Erythroblast (primary cell): ENCODE measurements at regions not wholly inside any gene's neighbourhood (a gene's known extent, or its start where the extent isn't known, plus 50 kb on each side); places are given as distances from the start of the nearest gene placed in this dataset.

ENCODE experiments used
- GATA1 ChIP-seq: IDR thresholded peaks from 2 replicates; pipeline ENCODE4 v1.6.1; 2011; ENCODE audit warnings: low read depth, mild to moderate bottlenecking, control low read depth, low read length, moderate library complexity
- POLR2A ChIP-seq: IDR thresholded peaks from 2 replicates; pipeline ENCODE4 v1.6.1; 2011; ENCODE audit warnings: mild to moderate bottlenecking, low read length

- TF ChIP-seq POLR2A (no peak), GATA1 (no peak)
Measured at GRCh38 chrX:776529-777230, 146.1 kb downstream of the SHOX start.
